ENCODE measurements at regions not wholly inside any gene's neighbourhood (a gene's known extent, or its start where the extent isn't known, plus 50 kb on each side); places are given as distances from the start of the nearest gene placed in this dataset.

- no peak for TF ChIP-seq CTCF (conservative IDR thresholded peaks at IDR 0.05)
- TF ChIP-seq ZFX (IDR thresholded peaks at IDR 0.05) = no peak
These were observed 163.4 kb upstream of the PLPPR1 start for GRCh38 chr9:100865111-100865510.

Measured in C4-2B (cell line).